Common myeloid progenitor, CD34-positive (primary cell): ENCODE measurements at regions not wholly inside any gene's neighbourhood (a gene's known extent, or its start where the extent isn't known, plus 50 kb on each side); places are given as distances from the start of the nearest gene placed in this dataset.
"Not testable (repeated sequence)": the region's sequence is repeated elsewhere in the genome, so short reads cannot be mapped to it uniquely, and the experiment has no call there.

Experiments used
- CTCF ChIA-PET: fragments of 350-600 bp; sonication (Branson Sonifier 250); formaldehyde crosslinking; loops from one replicate; lab custom pipeline; 2021; ENCODE audit warnings: antibody characterized with exemption; lab: Charles Lee
- POLR2A ChIA-PET: fragments of 350-600 bp; sonication (Branson Sonifier 250); formaldehyde crosslinking; loops from one replicate; lab custom pipeline; 2021; ENCODE audit warnings: antibody characterized with exemption; lab: Charles Lee
- DNase-seq, 3 donors: peaks; one replicate each; pipeline versions ENCODE4 v3.0.0 to v3.0.0-alpha.2; 2013
- H3K27ac ChIP-seq, 2 experiments: 1 replicate in 1 of 2; 2 replicates in 1 of 2; pipeline ENCODE4 v1.7.0; 2013; ENCODE audit warnings: inconsistent platforms in 2 of 2, low read length in 2 of 2, mild to moderate bottlenecking in 2 of 2, low read depth in 1 of 2, moderate library complexity in 1 of 2; ENCODE audit not compliant: severe bottlenecking in 2 of 2, insufficient read depth in 1 of 2, poor library complexity in 1 of 2
- H3K27me3 ChIP-seq, 5 experiments: replicated peaks in 2 of 5; 1 replicate in 3 of 5; 2 replicates in 2 of 5; pipeline versions ENCODE4 v1.6.1 to v1.7.0; 2013; ENCODE audit warnings: low read length in 4 of 5, mild to moderate bottlenecking in 2 of 5, moderate library complexity in 2 of 5, inconsistent platforms in 1 of 5; ENCODE audit not compliant: insufficient read depth in 5 of 5, control insufficient read depth in 4 of 5
- H3K36me3 ChIP-seq, 4 experiments: 1 replicate in 2 of 4; 2 replicates in 2 of 4; pipeline versions ENCODE4 v1.6.1 to v1.7.0; 2013; ENCODE audit warnings: low read length in 3 of 4, control low read depth in 1 of 4, mild to moderate bottlenecking in 1 of 4; ENCODE audit not compliant: control insufficient read depth in 4 of 4, insufficient read depth in 4 of 4
- H3K4me1 ChIP-seq, 4 experiments: 1 replicate in 3 of 4; 2 replicates in 1 of 4; pipeline versions ENCODE4 v1.6.1 to v1.7.1; 2013; ENCODE audit warnings: low read length in 3 of 4, mild to moderate bottlenecking in 3 of 4, control low read depth in 1 of 4, inconsistent platforms in 1 of 4, moderate library complexity in 1 of 4; ENCODE audit not compliant: control insufficient read depth in 4 of 4, insufficient read depth in 4 of 4; ENCODE audit errors: control extremely low read depth in 1 of 4
- H3K4me3 ChIP-seq, 7 experiments: 1 replicate in 4 of 7; 2 replicates in 3 of 7; pipeline versions ENCODE4 v1.5.1 to v1.7.0; 2013; ENCODE audit warnings: mild to moderate bottlenecking in 7 of 7, low read length in 6 of 7, moderate library complexity in 6 of 7, inconsistent platforms in 2 of 7, low read depth in 2 of 7, control low read depth in 1 of 7; ENCODE audit not compliant: insufficient read depth in 4 of 7, control insufficient read depth in 1 of 7; ENCODE audit errors: extremely low read depth in 1 of 7
- H3K9me3 ChIP-seq, 5 experiments: 1 replicate in 4 of 5; 2 replicates in 1 of 5; pipeline versions ENCODE4 v1.6.1 to v1.7.1; 2013; ENCODE audit warnings: low read length in 4 of 5, mild to moderate bottlenecking in 2 of 5, inconsistent platforms in 1 of 5, low read depth in 1 of 5, moderate library complexity in 1 of 5; ENCODE audit not compliant: control insufficient read depth in 4 of 5, insufficient read depth in 2 of 5; ENCODE audit errors: control extremely low read depth in 1 of 5
- WGBS: methylation state at CpG from one replicate; pipeline ENCODE4 v1.1.5; 2013; ENCODE audit not compliant: insufficient coverage; 5-methylcytosine and 5-hydroxymethylcytosine counted together

GRCh38 chr3:154834831-154835230, 245.3 kb upstream of the MME start:
- CTCF ChIA-PET, result not testable (repeated sequence)

GRCh38 chr3:154829929-154830328, 250.2 kb upstream of the MME start:
- Histone ChIP-seq H3K4me1 (no peaks in the 10 kb centered on the region), H3K27ac (no peak overlapping the region), H3K4me3 (no peak overlapping the region), H3K27me3 (no peaks in the 10 kb centered on the region), H3K9me3 (peaks cover 0 to 4% (median 2%) of the 10 kb centered on the region in 5 experiments), H3K36me3 (no peaks in the 10 kb centered on the region)
- ChIA-PET CTCF (no interaction called here), POLR2A (no interaction called here)
- WGBS, result 100% methylated on average over 1 of the region's 2 CpGs
- DNase-seq, result no peak

More at GRCh38 chr3:154834831-154835230, 245.3 kb upstream of the MME start:
- POLR2A ChIA-PET, H3K4me3 ChIP-seq, H3K36me3 ChIP-seq, H3K27ac ChIP-seq, H3K27me3 ChIP-seq, DNase-seq, H3K9me3 ChIP-seq, H3K4me1 ChIP-seq: not testable (repeated sequence)
- 89% methylated on average over 10 of the region's 12 CpGs for WGBS

GRCh38 chr3:154819491-154819890, 260.6 kb upstream of the MME start:
- H3K4me3 ChIP-seq, result no peak overlapping the region
- CTCF ChIA-PET, result no interaction called here
- H3K4me1 ChIP-seq, result no peaks in the 10 kb centered on the region
- no peaks in the 10 kb centered on the region for H3K36me3 ChIP-seq
- no peaks in the 10 kb centered on the region for H3K9me3 ChIP-seq
- no peaks in the 10 kb centered on the region for H3K27me3 ChIP-seq
- POLR2A ChIA-PET, result interaction anchor here (0.5 kb wide), 1 partner anchor 19 kb away, joined by 3 read pairs; no protein-coding TSS in a partner anchor
- no peak for DNase-seq
- no CpG with 5 or more reads among the region's 3 CpGs for WGBS
- H3K27ac ChIP-seq, result no peak overlapping the region

GRCh38 chr3:154818676-154819255, 261.4 kb upstream of the MME start:
- no peak overlapping the region for H3K4me3 ChIP-seq
- no peaks in the 10 kb centered on the region for H3K9me3 ChIP-seq
- POLR2A ChIA-PET, result no interaction called here
- WGBS, result 100% methylated on average over 1 of the region's 2 CpGs
- H3K27ac ChIP-seq, result no peak overlapping the region
- no peaks in the 10 kb centered on the region for H3K36me3 ChIP-seq
- no peaks in the 10 kb centered on the region for H3K27me3 ChIP-seq
- CTCF ChIA-PET, result no interaction called here
- no peak for DNase-seq
- H3K4me1 ChIP-seq, result no peaks in the 10 kb centered on the region

GRCh38 chr3:154810017-154810416, 270.1 kb upstream of the MME start:
- H3K4me1 ChIP-seq, H3K4me3 ChIP-seq, DNase-seq, H3K9me3 ChIP-seq, CTCF ChIA-PET, H3K27me3 ChIP-seq, H3K27ac ChIP-seq, POLR2A ChIA-PET, H3K36me3 ChIP-seq: not testable (repeated sequence)
- 100% methylated on average over 1 of the region's 5 CpGs for WGBS

GRCh38 chr3:154801729-154802128, 278.4 kb upstream of the MME start:
- no peak overlapping the region for H3K27ac ChIP-seq
- H3K4me1 ChIP-seq, result peaks cover 0 to 21% (median 8%) of the 10 kb centered on the region in 4 experiments
- H3K4me3 ChIP-seq, result no peak overlapping the region
- DNase-seq, result peak in 2 of 3 donors; percentile 20 to 33
- H3K27me3 ChIP-seq, result no peaks in the 10 kb centered on the region
- POLR2A ChIA-PET, result no interaction called here
- peaks cover 4 to 18% (median 7%) of the 10 kb centered on the region in 5 experiments for H3K9me3 ChIP-seq
- CTCF ChIA-PET, result no interaction called here
- H3K36me3 ChIP-seq, result no peaks in the 10 kb centered on the region

GRCh38 chr3:154799800-154800199, 280.3 kb upstream of the MME start:
- no peaks in the 10 kb centered on the region for H3K36me3 ChIP-seq
- H3K27ac ChIP-seq, result peak overlapping the region in 1 of 2 experiments; percentile 43
- POLR2A ChIA-PET, result no interaction called here
- peaks cover 0 to 13% (median 5%) of the 10 kb centered on the region in 5 experiments for H3K9me3 ChIP-seq
- CTCF ChIA-PET, result no interaction called here
- peaks cover 11 to 32% (median 20%) of the 10 kb centered on the region in 4 experiments for H3K4me1 ChIP-seq
- WGBS, result no CpG with 5 or more reads among the region's 2 CpGs
- H3K27me3 ChIP-seq, result no peaks in the 10 kb centered on the region
- peak overlapping the region in 1 of 7 experiments; percentile 25 for H3K4me3 ChIP-seq
- DNase-seq, result peak in 2 of 3 donors; percentile 37 to 51
